Fibroblast of lung (primary cell): ENCODE measurements at regions not wholly inside any gene's neighbourhood (a gene's known extent, or its start where the extent isn't known, plus 50 kb on each side); places are given as distances from the start of the nearest gene placed in this dataset.
"Not testable (repeated sequence)": the region's sequence is repeated elsewhere in the genome, so short reads cannot be mapped to it uniquely, and the experiment has no call there.

ENCODE experiments used
- DNase-seq, 2 donors: peaks; one replicate each; pipeline versions ENCODE4 v3.0.0 to v3.0.0-alpha.2; 2010; ENCODE audit warnings: low read depth in 2 of 2
- H2AFZ ChIP-seq: 2 replicates; pipeline ENCODE4 v1.5.1; 2012; ENCODE audit warnings: low read length, control low read depth, inconsistent platforms
- H3K27ac ChIP-seq: 2 replicates; pipeline ENCODE4 v1.5.1; 2011; ENCODE audit warnings: low read length, control low read depth; ENCODE audit not compliant: insufficient read depth
- H3K27me3 ChIP-seq: 2 replicates; pipeline ENCODE4 v1.5.1; 2011; ENCODE audit warnings: mild to moderate bottlenecking, low read length; ENCODE audit not compliant: control insufficient read depth, insufficient read depth
- H3K36me3 ChIP-seq: 2 replicates; pipeline ENCODE4 v1.5.1; 2011; ENCODE audit warnings: low read length; ENCODE audit not compliant: control insufficient read depth, insufficient read depth
- H3K4me1 ChIP-seq: 2 replicates; pipeline ENCODE4 v1.5.1; 2011; ENCODE audit warnings: low read length; ENCODE audit not compliant: control insufficient read depth, insufficient read depth; ENCODE audit errors: extremely low read depth
- H3K4me2 ChIP-seq: 2 replicates; pipeline ENCODE4 v1.5.1; 2011; ENCODE audit warnings: low read length, control low read depth; ENCODE audit not compliant: insufficient read depth; ENCODE audit errors: extremely low read depth
- H3K4me3 ChIP-seq, 4 experiments: fragments of 200-600 bp in 1 of 4; sonication (generic) in 1 of 4; replicated peaks in 1 of 4; 2 replicates each; pipeline ENCODE4 v1.5.1; 2011 to 2016; ENCODE audit warnings: low read length in 4 of 4, low read depth in 3 of 4, mild to moderate bottlenecking in 3 of 4, control low read depth in 2 of 4, inconsistent platforms in 1 of 4, mixed read lengths in 1 of 4; ENCODE audit not compliant: insufficient read depth in 1 of 4; ENCODE audit errors: control extremely low read depth in 1 of 4
- H3K79me2 ChIP-seq: 2 replicates; pipeline ENCODE4 v1.5.1; 2012; ENCODE audit warnings: mild to moderate bottlenecking, low read length, inconsistent platforms; ENCODE audit not compliant: control insufficient read depth, insufficient read depth
- H3K9ac ChIP-seq: 2 replicates; pipeline ENCODE4 v1.5.1; 2011; ENCODE audit warnings: mild to moderate bottlenecking, low read length, control low read depth; ENCODE audit not compliant: insufficient read depth
- H3K9me3 ChIP-seq: 2 replicates; pipeline ENCODE4 v1.5.1; 2012; ENCODE audit warnings: low read depth, low read length; ENCODE audit not compliant: control insufficient read depth, insufficient read depth
- H4K20me1 ChIP-seq: 2 replicates; pipeline ENCODE4 v1.5.1; 2011; ENCODE audit warnings: low read length; ENCODE audit not compliant: control insufficient read depth, insufficient read depth; ENCODE audit errors: extremely low read depth
- EZH2 ChIP-seq: IDR thresholded peaks from 2 replicates; pipeline ENCODE4 v1.5.1; 2012; ENCODE audit warnings: low read length, control low read depth, mild to moderate bottlenecking; ENCODE audit errors: missing control alignments
- TF ChIP-seq, protein P1 (sequence below), 2 donors: IDR thresholded peaks in 1 of 2; conservative IDR thresholded peaks in 1 of 2; 1 replicate in 1 of 2; 2 replicates in 1 of 2; pipeline ENCODE4 v1.5.1; 2011 to 2012; ENCODE audit warnings: low read length in 2 of 2, control low read depth in 1 of 2, inconsistent platforms in 1 of 2, low read depth in 1 of 2, mild to moderate bottlenecking in 1 of 2

DNA sequence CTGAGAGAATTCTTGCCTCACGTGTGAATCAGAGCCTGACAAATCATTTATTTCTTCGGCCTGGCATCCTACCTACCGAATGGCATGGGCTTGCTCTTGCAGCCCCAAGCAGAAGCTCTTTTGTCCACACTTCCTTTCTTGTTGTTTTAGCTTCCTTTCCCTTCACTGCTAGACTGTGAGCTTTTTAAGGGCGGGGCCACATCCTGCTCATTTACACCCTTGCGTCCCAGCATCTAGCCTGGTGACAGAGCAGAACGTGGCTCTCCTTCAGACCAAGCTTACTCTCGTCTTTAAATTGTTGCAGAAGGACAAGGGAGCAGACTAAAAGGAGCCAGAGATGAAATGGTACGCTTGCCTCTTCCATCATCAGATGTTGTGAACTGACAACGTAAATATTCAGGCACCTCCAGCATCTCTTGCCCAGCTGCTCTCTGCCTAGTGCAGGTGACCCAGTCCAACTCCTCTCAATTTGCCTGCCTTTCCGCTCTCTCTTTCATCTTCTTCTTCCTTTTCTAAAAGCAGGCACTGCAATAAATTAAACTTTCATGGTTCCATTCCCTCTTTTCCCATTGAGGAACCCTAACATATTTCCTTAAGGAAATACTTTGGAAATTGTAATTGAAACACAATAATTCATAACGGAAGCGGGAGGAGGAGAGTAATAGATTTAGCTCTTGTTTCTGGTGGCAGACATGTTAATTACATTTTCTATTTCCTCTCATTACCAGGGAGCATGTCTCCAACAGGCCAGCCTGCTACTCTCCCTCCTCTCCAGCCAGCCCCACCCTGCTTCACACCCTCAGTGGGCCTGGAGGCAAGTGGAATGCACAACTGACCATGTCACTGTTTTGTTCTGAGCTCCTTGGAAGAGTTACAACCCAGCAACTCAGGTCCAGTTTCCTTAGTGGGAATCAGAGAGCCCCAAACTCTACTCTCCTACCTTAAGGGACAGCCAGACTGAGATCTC lies 228.1 kb upstream of the TRIB2 start:
- no peak overlapping the region for H3K27ac ChIP-seq

DNA sequence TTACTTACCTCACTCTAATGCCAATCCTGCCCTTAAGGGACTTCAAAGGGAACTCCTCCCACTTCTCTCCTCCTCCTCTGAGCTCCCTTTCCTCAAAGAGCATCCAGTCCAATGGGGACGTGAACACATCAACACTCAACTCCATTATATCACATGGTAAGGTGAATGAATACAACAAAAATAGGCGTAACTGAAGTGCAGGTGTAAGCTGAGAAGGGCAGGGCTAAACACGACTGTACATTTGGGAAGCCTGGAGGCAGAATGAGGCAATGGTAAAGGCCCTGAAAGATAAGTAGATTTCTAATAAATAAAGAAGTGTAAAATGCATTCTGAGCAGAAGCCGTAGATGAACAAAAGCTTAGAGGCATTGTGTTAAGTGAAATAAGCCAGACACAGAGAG lies 226.1 kb upstream of the TRIB2 start:
- no peaks in the 10 kb centered on the region for H4K20me1 ChIP-seq
- no peaks in the 10 kb centered on the region for H3K79me2 ChIP-seq
- DNase-seq, result no peak
- H3K27ac ChIP-seq, result no peak overlapping the region
- no peak overlapping the region for H3K4me2 ChIP-seq
- no peak overlapping the region for H2AFZ ChIP-seq
- H3K9me3 ChIP-seq, result no peaks in the 10 kb centered on the region
- H3K27me3 ChIP-seq, result no peaks in the 10 kb centered on the region
- no peak overlapping the region for H3K9ac ChIP-seq
- H3K4me3 ChIP-seq, result no peak overlapping the region
- H3K36me3 ChIP-seq, result no peaks in the 10 kb centered on the region
- H3K4me1 ChIP-seq, result peaks cover 3% of the 10 kb centered on the region
- TF ChIP-seq, protein P1, sequence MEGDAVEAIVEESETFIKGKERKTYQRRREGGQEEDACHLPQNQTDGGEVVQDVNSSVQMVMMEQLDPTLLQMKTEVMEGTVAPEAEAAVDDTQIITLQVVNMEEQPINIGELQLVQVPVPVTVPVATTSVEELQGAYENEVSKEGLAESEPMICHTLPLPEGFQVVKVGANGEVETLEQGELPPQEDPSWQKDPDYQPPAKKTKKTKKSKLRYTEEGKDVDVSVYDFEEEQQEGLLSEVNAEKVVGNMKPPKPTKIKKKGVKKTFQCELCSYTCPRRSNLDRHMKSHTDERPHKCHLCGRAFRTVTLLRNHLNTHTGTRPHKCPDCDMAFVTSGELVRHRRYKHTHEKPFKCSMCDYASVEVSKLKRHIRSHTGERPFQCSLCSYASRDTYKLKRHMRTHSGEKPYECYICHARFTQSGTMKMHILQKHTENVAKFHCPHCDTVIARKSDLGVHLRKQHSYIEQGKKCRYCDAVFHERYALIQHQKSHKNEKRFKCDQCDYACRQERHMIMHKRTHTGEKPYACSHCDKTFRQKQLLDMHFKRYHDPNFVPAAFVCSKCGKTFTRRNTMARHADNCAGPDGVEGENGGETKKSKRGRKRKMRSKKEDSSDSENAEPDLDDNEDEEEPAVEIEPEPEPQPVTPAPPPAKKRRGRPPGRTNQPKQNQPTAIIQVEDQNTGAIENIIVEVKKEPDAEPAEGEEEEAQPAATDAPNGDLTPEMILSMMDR (conservative IDR thresholded peaks at IDR 0.05 in 1 of 2, IDR thresholded peaks at IDR 0.05 in 1 of 2; ENCODE audit: low read depth in 1 of 2, low read length in 2 of 2), result no peak
- no peak for TF ChIP-seq EZH2

More for the DNA sequence above, 228.1 kb upstream of the TRIB2 start:
- peaks cover 5% of the 10 kb centered on the region for H3K4me1 ChIP-seq
- no peak overlapping the region for H2AFZ ChIP-seq
- TF ChIP-seq, protein P1 (conservative IDR thresholded peaks at IDR 0.05 in 1 of 2, IDR thresholded peaks at IDR 0.05 in 1 of 2; ENCODE audit: low read depth in 1 of 2, low read length in 2 of 2), result no peak
- no peak for TF ChIP-seq EZH2
- H3K4me2 ChIP-seq, result no peak overlapping the region
- no peaks in the 10 kb centered on the region for H3K36me3 ChIP-seq
- no peak overlapping the region for H3K9ac ChIP-seq
- H3K27me3 ChIP-seq, result no peaks in the 10 kb centered on the region
- no peak for DNase-seq
- H3K79me2 ChIP-seq, result no peaks in the 10 kb centered on the region
- H4K20me1 ChIP-seq, result no peaks in the 10 kb centered on the region
- no peak overlapping the region for H3K4me3 ChIP-seq
- H3K9me3 ChIP-seq, result no peaks in the 10 kb centered on the region

DNA sequence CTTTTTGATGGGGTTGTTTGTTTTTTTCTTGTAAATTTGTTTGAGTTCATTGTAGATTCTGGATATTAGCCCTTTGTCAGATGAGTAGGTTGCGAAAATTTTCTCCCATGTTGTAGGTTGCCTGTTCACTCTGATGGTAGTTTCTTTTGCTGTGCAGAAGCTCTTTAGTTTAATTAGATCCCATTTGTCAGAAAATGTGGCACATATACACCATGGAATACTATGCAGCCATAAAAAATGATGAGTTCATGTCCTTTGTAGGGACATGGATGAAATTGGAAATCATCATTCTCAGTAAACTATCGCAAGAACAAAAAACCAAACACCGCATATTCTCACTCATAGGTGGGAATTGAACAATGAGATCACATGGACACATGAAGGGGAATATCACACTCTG lies 224.4 kb upstream of the TRIB2 start:
- H3K27me3 ChIP-seq, H3K27ac ChIP-seq, DNase-seq: not testable (repeated sequence)

More for the DNA sequence above, 224.4 kb upstream of the TRIB2 start:
- H3K4me3 ChIP-seq, H3K36me3 ChIP-seq, H2AFZ ChIP-seq, H3K4me1 ChIP-seq, H3K4me2 ChIP-seq, H3K9ac ChIP-seq, H4K20me1 ChIP-seq, H3K79me2 ChIP-seq, H3K9me3 ChIP-seq: not testable (repeated sequence)
